GM23248 (cell line): ENCODE measurements at regions not wholly inside any gene's neighbourhood (a gene's known extent, or its start where the extent isn't known, plus 50 kb on each side); places are given as distances from the start of the nearest gene placed in this dataset.

Experiments used
- DNase-seq: peaks from one replicate; pipeline ENCODE4 v3.0.0-alpha.2; 2015
- H2AFZ ChIP-seq: fragments of 200-600 bp; sonication (generic); 2 replicates; pipeline ENCODE4 v1.6.1; 2016; ENCODE audit warnings: antibody characterized with exemption
- H3F3A ChIP-seq: fragments of 200-600 bp; sonication (generic); 2 replicates; pipeline ENCODE4 v1.6.1; 2016; ENCODE audit warnings: mild to moderate bottlenecking, antibody characterized with exemption, mixed run types; ENCODE audit not compliant: insufficient read depth
- H3K27ac ChIP-seq: fragments of 200-600 bp; sonication (generic); 2 replicates; pipeline ENCODE4 v1.5.1; 2016; ENCODE audit warnings: mild to moderate bottlenecking
- H3K27me3 ChIP-seq: fragments of 200-600 bp; sonication (generic); replicated peaks from 2 replicates; pipeline ENCODE4 v1.6.1; 2016; ENCODE audit warnings: mild to moderate bottlenecking; ENCODE audit not compliant: insufficient read depth
- H3K36me3 ChIP-seq: fragments of 200-600 bp; sonication (generic); 2 replicates; pipeline ENCODE4 v1.6.1; 2016; ENCODE audit warnings: low read depth, mild to moderate bottlenecking
- H3K4me1 ChIP-seq: fragments of 200-600 bp; sonication (generic); 2 replicates; pipeline ENCODE4 v1.6.1; 2016; ENCODE audit warnings: mild to moderate bottlenecking; ENCODE audit not compliant: insufficient read depth
- H3K4me2 ChIP-seq: fragments of 200-600 bp; sonication (generic); one replicate; pipeline ENCODE4 v1.6.1; 2016; ENCODE audit warnings: mild to moderate bottlenecking; ENCODE audit not compliant: unreplicated experiment
- H3K4me3 ChIP-seq: fragments of 200-600 bp; sonication (generic); 2 replicates; pipeline ENCODE4 v1.5.1; 2016; ENCODE audit warnings: mild to moderate bottlenecking
- H3K79me2 ChIP-seq: fragments of 200-600 bp; sonication (generic); 2 replicates; pipeline ENCODE4 v1.6.1; 2016; ENCODE audit warnings: mild to moderate bottlenecking; ENCODE audit not compliant: insufficient read depth
- H3K9ac ChIP-seq: fragments of 200-600 bp; sonication (generic); 2 replicates; pipeline ENCODE4 v1.6.1; 2016; ENCODE audit warnings: mild to moderate bottlenecking
- H3K9me2 ChIP-seq: fragments of 200-600 bp; sonication (generic); 2 replicates; pipeline ENCODE4 v1.6.1; 2016; ENCODE audit warnings: mixed run types, mild to moderate bottlenecking, moderate library complexity; ENCODE audit not compliant: insufficient read depth
- H3K9me3 ChIP-seq: fragments of 200-600 bp; sonication (generic); one replicate; pipeline ENCODE4 v1.6.1; 2017; ENCODE audit warnings: low read depth
- H4K20me1 ChIP-seq: fragments of 200-600 bp; sonication (generic); 2 replicates; pipeline ENCODE4 v1.6.0; 2016; ENCODE audit not compliant: insufficient read depth
- EZH2 ChIP-seq: fragments of 200-600 bp; sonication (generic); IDR thresholded peaks from 2 replicates; pipeline ENCODE4 v1.6.1; 2018; ENCODE audit warnings: antibody characterized with exemption, mild to moderate bottlenecking; ENCODE audit not compliant: insufficient read depth, poor library complexity, severe bottlenecking
- EZH2phosphoT487 ChIP-seq: fragments of 200-600 bp; sonication (generic); IDR thresholded peaks from 2 replicates; pipeline ENCODE4 v1.6.1; 2018; ENCODE audit warnings: antibody characterized with exemption, moderate library complexity, mild to moderate bottlenecking, low read depth; ENCODE audit not compliant: insufficient read depth
- WGBS, 2 experiments: methylation state at CpG; one replicate each; pipeline ENCODE4 v1.1.6; 2015 to 2017; ENCODE audit warnings: low lambda C conversion rate in 2 of 2, low coverage in 1 of 2; ENCODE audit errors: missing lambda C conversion rate in 2 of 2; 5-methylcytosine and 5-hydroxymethylcytosine counted together
- in situ Hi-C: fragments of 300-500 bp; cut with MboI; formaldehyde crosslinking; loops from 2 replicates; pipeline ENCODE4 v1.15.0; 2020

DNA sequence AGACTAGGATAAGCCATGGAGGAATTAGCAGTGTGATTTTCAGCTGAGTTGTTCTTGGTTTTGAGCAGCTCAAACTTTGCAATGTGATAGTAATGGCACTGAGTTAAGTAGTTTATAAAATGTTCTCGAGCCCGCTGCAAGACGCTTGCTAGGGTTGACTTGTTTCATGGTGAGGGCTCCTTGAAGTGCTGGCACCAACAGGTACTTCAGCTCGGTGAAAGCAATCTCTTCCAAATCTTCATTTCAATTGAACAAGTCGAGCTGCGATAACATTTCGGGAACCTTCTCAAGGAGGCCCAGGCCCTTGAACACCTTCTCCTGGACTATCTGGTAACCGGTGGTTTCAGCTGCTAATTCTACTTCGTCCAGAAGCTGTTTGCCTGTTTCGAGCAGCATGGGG lies 50.8 kb upstream of the DYNC1LI1 start:
- in situ Hi-C loops, result no loop called here
- Histone ChIP-seq H4K20me1 (no peaks in the 10 kb centered on the region), H3K79me2 (no peaks in the 10 kb centered on the region), H3K4me2 (no peak overlapping the region), H3K36me3 (no peaks in the 10 kb centered on the region), H3K27me3 (peaks cover 8% of the 10 kb centered on the region), H3K9me3 (no peaks in the 10 kb centered on the region), H3K27ac (no peak overlapping the region), H3K4me1 (no peaks in the 10 kb centered on the region), H3K9me2 (no peaks in the 10 kb centered on the region), H3K4me3 (no peak overlapping the region), H2AFZ (no peak overlapping the region), H3K9ac (no peak overlapping the region), H3F3A (no peaks in the 10 kb centered on the region)
- DNase-seq, result no peak
- TF ChIP-seq EZH2 (no peak), EZH2phosphoT487 (no peak)
- 66 to 71% methylated on average over 10 of the region's 10 CpGs for WGBS, 2 experiments

DNA sequence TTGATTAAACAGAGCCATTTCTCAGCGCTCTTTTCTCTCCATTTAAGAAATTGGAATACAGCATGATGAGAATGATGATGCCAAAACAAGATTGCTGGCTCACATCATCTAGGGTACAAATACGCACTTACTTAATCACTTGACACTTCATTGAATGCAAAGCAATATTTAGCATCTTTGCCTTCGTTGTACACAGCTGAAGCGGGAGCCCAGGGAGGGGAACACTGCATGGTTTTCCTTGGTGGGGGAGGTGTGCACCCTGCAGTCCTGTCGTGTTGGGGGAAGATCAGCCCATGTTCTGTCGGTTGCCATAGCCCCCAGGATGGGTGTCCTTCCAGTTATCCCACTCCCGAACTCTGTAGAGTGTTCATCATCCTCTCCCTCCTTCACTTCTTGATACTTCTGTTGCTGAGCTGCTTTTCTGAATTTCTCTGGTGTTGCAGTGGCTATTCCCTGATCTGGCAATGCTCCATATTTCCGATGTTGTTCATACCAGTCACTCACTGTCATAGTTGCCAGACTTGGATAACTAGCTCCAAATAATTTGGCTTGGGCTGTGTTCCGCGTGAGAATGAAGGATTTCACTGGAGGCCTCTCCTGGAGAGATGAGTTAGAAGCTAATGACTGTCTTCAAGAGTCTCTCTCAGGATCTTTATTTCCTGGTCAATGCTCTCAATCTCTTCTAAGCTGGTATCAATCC lies 50.1 kb upstream of the DYNC1LI1 start:
- H3K36me3 ChIP-seq, result no peaks in the 10 kb centered on the region
- H2AFZ ChIP-seq, result no peak overlapping the region
- H3K9me2 ChIP-seq, result no peaks in the 10 kb centered on the region
- 58 to 61% methylated on average over 10 of the region's 10 CpGs for WGBS, 2 experiments
- H3K4me3 ChIP-seq, result no peak overlapping the region
- H3F3A ChIP-seq, result no peaks in the 10 kb centered on the region
- in situ Hi-C loops, result no loop called here
- DNase-seq, result no peak
- TF ChIP-seq EZH2phosphoT487 (no peak), EZH2 (no peak)
- no peaks in the 10 kb centered on the region for H3K9me3 ChIP-seq
- no peak overlapping the region for H3K4me2 ChIP-seq
- no peaks in the 10 kb centered on the region for H3K79me2 ChIP-seq
- peaks cover 8% of the 10 kb centered on the region for H3K27me3 ChIP-seq
- H4K20me1 ChIP-seq, result no peaks in the 10 kb centered on the region
- no peak overlapping the region for H3K9ac ChIP-seq
- H3K27ac ChIP-seq, result no peak overlapping the region
- no peaks in the 10 kb centered on the region for H3K4me1 ChIP-seq
